ENCODE measurements at regions not wholly inside any gene's neighbourhood (a gene's known extent, or its start where the extent isn't known, plus 50 kb on each side); places are given as distances from the start of the nearest gene placed in this dataset.

GRCh38 chr5:173688703-173689102 is 72.3 kb upstream of the BOD1 start:
- Histone ChIP-seq H3K27ac (ENCODE audit: low read depth, low read length) (no peak overlapping the region), H3K4ac (replicated peaks; ENCODE audit: insufficient read length, low read depth, low read length) (no peak overlapping the region), H3K27me3 (replicated peaks in 1 of 4; ENCODE audit: control insufficient read depth in 3 of 4, extremely low read depth in 1 of 4, insufficient read depth in 3 of 4, low read length in 3 of 4) (no peaks in the 10 kb centered on the region), H2AK5ac (ENCODE audit: low read depth, low read length) (no peak overlapping the region), H2BK120ac (replicated peaks; ENCODE audit: low read depth, low read length) (no peak overlapping the region), H3K4me1 (replicated peaks in 1 of 4; ENCODE audit: control insufficient read depth in 3 of 4, insufficient read depth in 4 of 4, low read length in 3 of 4) (peaks cover 0 to 2% (median under 1%) of the 10 kb centered on the region in 4 experiments; a peak in 3 of 7 replicates), H2BK20ac (ENCODE audit: low read length) (peak overlapping the region; percentile 98; the same call in 1 of the 2 replicates), H3K23ac (ENCODE audit: insufficient read length) (no peak overlapping the region), H2AFZ (ENCODE audit: low read length) (no peak overlapping the region), H3K56ac (replicated peaks; ENCODE audit: insufficient read length, low read depth, low read length) (no peak overlapping the region), H3K18ac (ENCODE audit: extremely low read depth, low read length) (no peak overlapping the region), H3K23me2 (ENCODE audit: low read depth, low read length) (no peaks in the 10 kb centered on the region), H3K14ac (ENCODE audit: insufficient read length) (no peak overlapping the region), H2BK12ac (ENCODE audit: low read depth, low read length) (no peak overlapping the region), H3K36me3 (ENCODE audit: control insufficient read depth in 2 of 4, insufficient read depth in 4 of 4, low read length in 3 of 4) (no peaks in the 10 kb centered on the region), H4K20me1 (replicated peaks in 1 of 2; ENCODE audit: control insufficient read depth in 1 of 2, insufficient read depth in 2 of 2, low read length in 2 of 2) (no peaks in the 10 kb centered on the region), H3K4me2 (ENCODE audit: insufficient read depth in 1 of 2, low read depth in 2 of 2, low read length in 2 of 2) (no peak overlapping the region), H3K4me3 (ENCODE audit: extremely low read depth in 1 of 4, insufficient read depth in 2 of 4, low read depth in 3 of 4, low read length in 4 of 4) (no peak overlapping the region), H4K91ac (replicated peaks; ENCODE audit: insufficient read length, low read length) (peak overlapping the region; percentile 25), H4K8ac (ENCODE audit: extremely low read depth, insufficient read depth, low read length) (no peak overlapping the region), H2BK5ac (ENCODE audit: low read depth, low read length) (peak overlapping the region; percentile 73; the same call in 1 of the 2 replicates), H3K79me2 (ENCODE audit: control insufficient read depth in 1 of 2, insufficient read depth in 2 of 2, low read length in 2 of 2) (no peaks in the 10 kb centered on the region), H4K5ac (ENCODE audit: insufficient read length, low read depth, low read length) (no peak overlapping the region), H3K9ac (replicated peaks in 1 of 4; ENCODE audit: extremely low read depth in 1 of 4, low read depth in 3 of 4, low read length in 3 of 4) (no peak overlapping the region), H3K9me3 (ENCODE audit: insufficient read depth in 2 of 2, low read depth in 1 of 2, low read length in 1 of 2) (peaks cover 0 to 5% of the 10 kb centered on the region in 2 experiments; a peak in 1 of 4 replicates), H2BK15ac (ENCODE audit: low read length) (no peak overlapping the region), H3K79me1 (ENCODE audit: low read depth, low read length) (no peaks in the 10 kb centered on the region)
- FAIRE-seq (no peak), DNase-seq (ENCODE audit: low read depth in 1 of 2, low spot score in 2 of 2) (no peak)
- ChIA-PET POLR2A (ENCODE audit: partially characterized antibody) (interaction anchor here (0.7 kb wide), 1 partner anchor 324 kb away, joined by 5 read pairs; no protein-coding TSS in a partner anchor), CTCF (ENCODE audit: partially characterized antibody) (interaction anchor here (0.6 to 1.6 kb wide), 3 partner anchors 15 to 126 kb away, joined by 3 to 4 read pairs (median 3); no protein-coding TSS in a partner anchor)
- WGBS, 2 experiments (ENCODE audit: extremely low coverage in 1 of 2, insufficient coverage in 1 of 2, insufficient read length in 1 of 2, insufficient replicate concordance in 2 of 2, low coverage in 1 of 2, low lambda C conversion rate in 2 of 2, missing lambda C conversion rate in 1 of 2) = 94% methylated on average over 3 of the region's 3 CpGs; no CpG with 5 or more reads in 1 of the 2 experiments
- TF ChIP-seq BACH1 (IDR thresholded peaks at IDR 0.05; ENCODE audit: low read length) = peak; percentile 46; the same call in 1 of the 2 replicates
- TF ChIP-seq MAFK (IDR thresholded peaks at IDR 0.05; ENCODE audit: low read depth, low read length) = peak; percentile 58; the same call in 1 of the 2 replicates
